HG02763 (cell line): ENCODE measurements at regions not wholly inside any gene's neighbourhood (a gene's known extent, or its start where the extent isn't known, plus 50 kb on each side); places are given as distances from the start of the nearest gene placed in this dataset.

Experiments used
- ATAC-seq: cut with Tn5 transposase; IDR thresholded peaks from one replicate; pipeline ENCODE4 v1.9.1; 2021; ENCODE audit warnings: mild to moderate bottlenecking, moderate library complexity; ENCODE audit not compliant: unreplicated experiment

DNA sequence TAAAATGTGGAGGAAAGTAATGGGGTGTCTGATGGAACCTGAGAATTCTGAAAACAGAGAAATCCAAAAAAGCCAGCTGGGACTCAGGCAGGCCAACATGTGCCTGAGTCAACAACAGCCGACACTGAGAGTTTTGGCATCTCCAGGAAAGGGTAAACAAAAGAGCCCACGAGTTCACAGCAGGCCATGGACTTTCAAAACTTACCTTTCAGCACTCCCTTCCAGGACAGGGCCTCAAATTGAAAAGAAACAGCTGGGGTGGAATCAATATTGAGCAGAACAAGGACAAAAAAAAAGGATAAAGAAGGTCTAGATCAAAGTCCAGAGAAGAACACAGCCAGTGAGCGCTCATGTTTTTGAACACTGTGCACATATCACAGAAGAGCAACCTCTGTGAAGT lies 735.4 kb upstream of the GRM7 start:
- no peak for ATAC-seq

DNA sequence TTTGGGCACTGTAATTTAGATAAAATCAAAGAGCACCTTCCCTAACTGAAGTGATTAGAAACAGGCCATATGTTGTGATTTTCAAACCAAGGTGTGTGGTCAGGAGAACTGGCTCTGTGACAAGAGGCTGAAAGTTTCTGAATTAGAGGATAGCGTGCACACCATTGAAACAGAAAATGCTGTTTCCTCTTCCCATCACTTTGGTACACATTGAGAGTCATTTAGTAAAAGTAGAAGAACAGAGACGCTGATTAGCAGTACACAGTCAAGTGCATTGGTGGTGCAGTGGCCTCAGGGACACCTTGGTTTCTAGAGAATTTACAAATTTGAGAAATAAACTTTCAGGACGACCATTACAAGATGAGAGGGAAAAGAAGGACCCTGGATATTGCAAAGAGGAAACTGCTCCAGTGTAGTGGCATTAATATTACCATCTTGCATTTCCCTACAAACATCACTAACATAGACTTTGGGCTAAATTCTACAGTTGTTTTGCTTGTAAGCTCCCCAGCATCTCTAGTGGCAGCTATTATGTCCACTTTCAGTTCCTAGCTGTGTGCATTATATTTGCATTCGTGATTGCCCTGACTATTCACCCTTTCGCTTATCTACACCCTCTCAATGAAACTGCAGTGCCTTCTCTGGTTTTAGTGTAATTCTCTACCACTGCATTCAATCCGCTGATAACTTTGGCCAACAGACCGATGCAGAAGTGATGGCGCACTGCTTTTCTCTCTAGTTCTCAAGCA lies 728.1 kb upstream of the GRM7 start:
- ATAC-seq = no peak

DNA sequence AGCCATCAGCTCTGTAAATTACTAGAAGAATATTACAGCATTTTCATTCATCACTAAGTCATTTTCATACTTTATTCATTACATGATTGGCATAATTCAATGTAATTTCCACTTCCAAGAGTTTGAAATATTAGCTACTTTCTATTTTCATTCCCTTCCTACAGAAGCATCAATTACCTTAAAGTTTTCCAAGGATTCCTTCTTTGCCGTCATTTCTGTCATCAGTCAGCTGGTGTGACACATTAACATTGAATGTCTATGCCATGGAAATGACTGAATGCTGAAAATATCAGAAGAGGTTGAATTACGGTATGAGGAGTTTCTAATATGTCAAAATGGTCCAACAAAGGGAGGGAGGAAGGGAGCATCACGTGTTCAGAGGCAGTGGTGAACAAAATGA lies 718.2 kb upstream of the GRM7 start:
- ATAC-seq = no peak

DNA sequence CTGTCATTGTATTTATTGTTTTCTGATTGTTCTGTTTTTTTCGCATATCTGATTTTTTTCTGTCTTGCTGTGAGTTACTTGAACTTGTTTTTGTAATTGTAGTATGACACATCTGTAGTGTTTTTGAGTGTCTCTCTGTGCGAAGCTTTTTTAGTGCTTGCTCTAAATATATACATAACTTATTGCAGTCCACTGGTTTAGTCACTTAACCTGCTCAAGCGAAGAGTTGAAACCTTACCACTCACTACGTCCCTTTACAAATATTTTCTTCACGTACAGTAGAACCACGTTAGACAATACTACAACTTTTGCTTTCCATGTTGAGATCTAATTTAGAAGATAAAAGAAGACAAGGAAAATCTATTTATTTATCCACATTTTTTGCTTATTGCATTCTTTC lies 713.0 kb upstream of the GRM7 start:
- ATAC-seq = no peak

GRCh38 chr3:6155650-6156338 lies 705.1 kb upstream of the GRM7 start:
- no peak for ATAC-seq

- no peak for ATAC-seq
Observed at GRCh38 chr3:6165951-6166350, 695.0 kb upstream of the GRM7 start.

- ATAC-seq = no peak
Observed at GRCh38 chr3:6168256-6168655, 692.7 kb upstream of the GRM7 start.

- ATAC-seq = no peak
Observed at GRCh38 chr3:6172871-6173642, 687.9 kb upstream of the GRM7 start.

DNA sequence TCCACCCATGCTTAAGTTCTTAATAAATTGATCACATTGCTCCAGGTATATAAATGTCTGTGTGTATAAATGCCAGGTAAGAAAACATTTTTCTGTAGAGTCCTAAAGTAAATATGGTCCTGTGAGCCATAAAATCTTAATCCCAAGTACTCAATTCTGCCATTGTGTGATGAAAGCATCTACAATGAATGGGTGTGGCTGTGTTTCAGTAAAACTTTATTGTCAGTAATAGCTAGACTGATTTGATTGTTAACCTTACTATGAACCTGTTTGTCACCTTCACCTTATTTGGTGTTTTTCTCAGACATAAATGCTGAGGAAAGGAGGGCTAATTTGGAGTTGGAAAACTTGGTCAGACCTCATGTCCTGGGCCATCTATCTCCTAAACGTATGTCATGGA lies 683.5 kb upstream of the GRM7 start:
- ATAC-seq = no peak

GRCh38 chr3:6179761-6180160 lies 681.2 kb upstream of the GRM7 start:
- ATAC-seq = no peak

GRCh38 chr3:6180171-6180570 lies 680.7 kb upstream of the GRM7 start:
- no peak for ATAC-seq

- no peak for ATAC-seq
Observed at GRCh38 chr3:6182476-6182875, 678.4 kb upstream of the GRM7 start.

DNA sequence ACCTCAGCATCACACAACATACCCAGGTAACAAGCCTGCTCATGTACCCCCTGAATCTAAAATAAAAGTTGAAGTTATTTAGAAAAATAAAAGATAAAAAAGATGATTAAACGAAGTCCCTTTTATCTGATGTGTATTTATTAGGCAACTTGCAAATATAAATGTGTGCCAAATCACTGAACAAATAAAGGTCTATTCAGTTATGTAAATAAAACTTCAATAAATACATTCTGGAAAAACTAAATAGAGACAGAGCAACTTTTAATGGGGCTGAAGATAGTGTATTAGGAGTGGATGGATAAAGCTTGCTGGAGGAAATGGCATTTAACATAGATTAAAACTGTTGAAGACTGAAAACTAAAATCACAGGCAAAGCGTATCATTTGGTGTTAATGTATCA lies 678.0 kb upstream of the GRM7 start:
- ATAC-seq = no peak

- ATAC-seq = no peak
Observed at GRCh38 chr3:6189384-6189783, 671.5 kb upstream of the GRM7 start.

- ATAC-seq = no peak
Observed at GRCh38 chr3:6204891-6205290, 656.0 kb upstream of the GRM7 start.

- ATAC-seq = no peak
Observed at GRCh38 chr3:6216135-6217026, 644.5 kb upstream of the GRM7 start.

GRCh38 chr3:6220447-6220846 lies 640.5 kb upstream of the GRM7 start:
- no peak for ATAC-seq

DNA sequence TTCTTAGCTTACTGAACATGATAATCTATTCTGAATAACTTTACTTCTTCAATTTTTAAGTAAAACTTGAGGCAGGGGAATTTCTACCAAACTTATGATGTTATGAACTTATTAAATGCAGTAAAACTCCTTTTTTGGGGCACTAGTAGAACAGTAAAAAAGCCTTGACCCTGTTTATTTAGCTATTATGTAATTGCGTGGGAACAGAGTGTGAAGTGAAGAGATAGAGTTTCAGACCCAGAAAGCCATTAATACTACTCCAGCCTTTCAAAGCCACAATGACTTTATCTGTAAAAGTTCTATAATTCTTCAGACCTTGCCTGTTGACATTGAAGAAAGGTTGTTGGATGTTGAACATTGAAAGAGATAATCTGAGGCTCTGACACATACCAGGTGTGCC lies 638.8 kb upstream of the GRM7 start:
- ATAC-seq = no peak

DNA sequence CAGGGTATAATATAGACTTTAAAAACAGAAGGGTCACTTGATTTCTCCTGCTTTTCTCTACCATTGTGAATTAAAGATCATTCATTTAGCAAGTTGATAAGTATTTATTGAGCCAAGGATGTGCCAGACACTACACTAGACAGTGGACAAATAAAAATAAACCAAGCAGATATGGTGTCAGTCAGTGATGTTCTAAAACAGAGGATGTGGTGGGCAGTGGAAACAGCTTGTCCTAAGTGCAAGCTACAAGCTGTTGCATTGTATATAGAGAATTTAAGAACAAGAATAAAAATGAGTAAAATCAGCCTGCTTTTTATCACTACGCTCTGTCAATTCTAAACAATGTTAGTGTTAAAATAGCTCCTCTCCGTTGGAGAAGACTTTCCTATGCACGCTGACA lies 637.3 kb upstream of the GRM7 start:
- no peak for ATAC-seq

GRCh38 chr3:6228958-6229683 lies 631.8 kb upstream of the GRM7 start:
- ATAC-seq = no peak
